NCI-H1436 (cell line): ENCODE measurements at regions not wholly inside any gene's neighbourhood (a gene's known extent, or its start where the extent isn't known, plus 50 kb on each side); places are given as distances from the start of the nearest gene placed in this dataset.

ENCODE experiments used
- DNase-seq: peaks from one replicate; lab custom pipeline; 2025; lab: John Stamatoyannopoulos, UW

- DNase-seq = no peak
These were observed 277.6 kb downstream of the ZEB2 start for GRCh38 chr2:144242311-144242710.

DNA sequence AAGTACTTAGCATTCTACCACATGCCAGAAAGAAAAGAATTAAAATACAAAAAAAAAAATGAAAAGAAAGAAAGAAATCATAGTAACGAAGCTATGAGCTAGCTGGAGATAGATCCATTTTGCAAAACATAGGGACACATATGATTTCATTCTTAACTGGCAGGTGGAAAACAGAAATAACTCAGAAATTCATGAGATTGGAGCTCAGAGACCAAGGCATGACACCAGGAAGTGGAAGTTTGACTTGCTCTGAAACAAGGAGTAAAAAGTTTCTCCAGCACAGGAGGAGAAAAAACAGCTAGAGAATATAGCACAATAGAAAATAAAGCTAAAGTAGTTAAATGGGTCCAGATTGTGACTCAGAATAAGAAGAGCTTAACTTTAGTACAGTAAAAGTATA, 278.1 kb downstream of the ZEB2 start:
- DNase-seq = no peak

- no peak for DNase-seq
These were observed 279.1 kb downstream of the ZEB2 start for GRCh38 chr2:144240656-144241339.

GRCh38 chr2:144239726-144240125, 280.2 kb downstream of the ZEB2 start:
- DNase-seq = no peak

DNA sequence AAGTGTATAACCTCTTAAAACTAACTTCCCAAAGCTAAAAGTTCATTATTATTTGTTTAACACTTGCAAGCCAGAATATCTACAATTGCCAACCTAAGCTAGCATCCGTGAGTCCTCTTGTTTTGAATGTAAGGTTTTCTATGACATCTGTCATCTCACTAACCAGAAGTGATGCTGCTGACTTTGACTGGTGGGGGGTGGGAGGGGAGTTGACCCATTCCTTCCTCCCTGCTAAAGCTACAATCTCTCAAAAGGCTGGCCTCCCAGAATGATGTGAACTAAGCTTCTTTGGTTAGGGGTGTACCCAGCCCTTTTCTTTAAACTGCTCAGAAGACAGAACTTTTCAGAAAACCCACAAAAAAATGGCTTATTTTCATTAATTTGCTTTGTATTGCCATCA, 280.6 kb downstream of the ZEB2 start:
- no peak for DNase-seq

DNA sequence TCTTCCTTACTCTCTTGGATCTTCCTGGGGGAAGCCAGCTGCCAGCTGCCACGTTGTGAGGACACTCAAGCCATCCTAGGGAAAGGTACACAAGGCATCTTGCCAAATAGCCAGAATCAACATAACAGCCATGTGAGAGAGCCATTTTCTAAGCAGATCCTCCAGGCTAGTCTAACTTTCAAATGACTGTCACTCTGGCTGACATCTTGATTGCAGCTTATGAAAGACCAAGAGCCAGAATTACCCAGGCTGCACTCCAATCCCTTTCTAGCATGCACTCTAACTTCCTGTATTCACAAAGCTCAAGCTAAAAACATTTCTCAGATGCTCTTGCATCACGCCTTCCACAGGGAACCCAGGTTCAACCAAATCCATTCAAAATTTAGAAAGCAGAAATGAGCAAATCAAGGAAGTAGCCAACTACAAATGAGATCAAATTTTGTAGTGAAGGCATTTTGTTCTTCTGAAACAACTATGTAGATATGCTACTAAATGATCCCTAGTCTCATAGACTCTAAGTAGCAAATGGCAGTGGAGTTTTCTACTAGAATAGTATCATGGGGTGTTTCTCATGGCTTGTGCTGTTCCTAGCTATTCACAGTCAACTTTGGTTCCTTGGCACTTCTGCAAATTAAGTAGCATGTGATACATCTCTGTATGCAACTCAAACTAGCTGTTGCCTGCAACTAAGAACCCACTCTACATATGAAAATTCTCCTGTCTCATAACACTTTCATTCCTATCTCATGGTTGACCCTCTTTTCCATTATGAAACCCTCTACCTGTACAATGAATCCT, 281.9 kb downstream of the ZEB2 start:
- no peak for DNase-seq

GRCh38 chr2:144237108-144237507, 282.8 kb downstream of the ZEB2 start:
- DNase-seq = no peak

- no peak for DNase-seq
These were observed 284.9 kb downstream of the ZEB2 start for GRCh38 chr2:144235050-144235449.

DNA sequence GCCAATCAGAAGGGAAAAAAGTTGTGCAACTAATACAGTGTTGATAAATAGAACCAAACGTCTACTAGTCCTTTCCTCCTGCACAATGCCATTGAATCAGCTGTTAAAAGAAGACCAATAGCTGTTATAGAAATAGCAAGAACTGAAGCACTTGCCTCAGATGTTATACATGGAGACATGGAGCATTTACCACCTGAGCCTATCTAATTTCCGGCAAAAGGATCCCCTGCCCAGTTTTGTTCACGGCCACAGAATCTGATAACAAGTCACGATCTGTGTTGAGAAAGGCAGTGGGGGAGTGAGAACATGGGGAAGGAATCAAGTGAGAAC, 285.4 kb downstream of the ZEB2 start:
- no peak for DNase-seq

- DNase-seq = no peak
These were observed 286.0 kb downstream of the ZEB2 start for GRCh38 chr2:144233733-144234541.

DNA sequence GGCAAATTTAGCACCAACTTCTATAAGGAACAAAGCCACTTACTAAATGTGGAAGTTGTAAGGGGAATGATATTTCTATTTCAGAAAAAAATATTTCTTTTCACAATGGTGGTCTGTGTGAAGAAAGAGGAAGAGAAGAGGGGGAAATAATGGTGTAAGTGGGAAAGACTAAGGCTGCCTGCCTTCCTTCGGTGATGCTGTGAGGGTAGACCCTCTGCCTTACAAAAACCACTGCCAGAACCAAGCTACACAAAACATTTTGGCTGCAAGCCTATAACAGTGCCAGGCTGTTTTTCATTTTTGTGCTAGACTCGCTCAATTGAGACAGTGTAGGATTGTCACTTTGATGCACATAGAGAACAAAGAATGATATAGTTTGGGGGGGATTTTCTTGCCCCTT, 286.6 kb downstream of the ZEB2 start:
- DNase-seq = no peak

DNA sequence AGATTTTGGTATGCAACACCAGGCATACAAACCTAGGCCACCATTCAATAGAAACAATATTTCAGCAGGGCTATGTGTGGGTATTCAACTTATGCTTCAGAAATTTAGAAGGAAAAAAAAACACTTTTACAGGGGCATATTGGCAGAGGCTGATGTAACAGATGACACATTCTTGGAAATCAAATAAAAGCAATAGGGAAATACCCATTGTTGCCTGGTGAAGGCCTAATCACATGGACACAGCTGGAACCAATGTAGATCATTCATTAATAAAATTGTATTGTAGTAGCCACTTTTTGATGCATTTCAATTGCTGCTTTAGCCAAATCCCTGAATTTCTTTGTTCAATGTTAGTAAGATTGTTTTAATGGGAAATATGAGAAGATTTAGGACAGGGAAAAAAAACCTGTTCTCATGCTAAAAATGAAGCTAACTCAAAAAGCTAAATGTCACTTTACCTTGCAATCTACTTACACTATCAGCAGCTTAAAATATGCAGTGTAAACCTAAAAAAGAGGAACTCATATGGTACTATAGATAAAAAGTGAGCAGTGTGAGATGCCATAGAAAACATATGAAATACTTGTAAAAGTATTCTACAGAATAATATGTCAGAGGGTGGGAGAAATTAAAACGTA, 289.4 kb downstream of the ZEB2 start:
- no peak for DNase-seq

GRCh38 chr2:144230033-144230432, 289.9 kb downstream of the ZEB2 start:
- no peak for DNase-seq

DNA sequence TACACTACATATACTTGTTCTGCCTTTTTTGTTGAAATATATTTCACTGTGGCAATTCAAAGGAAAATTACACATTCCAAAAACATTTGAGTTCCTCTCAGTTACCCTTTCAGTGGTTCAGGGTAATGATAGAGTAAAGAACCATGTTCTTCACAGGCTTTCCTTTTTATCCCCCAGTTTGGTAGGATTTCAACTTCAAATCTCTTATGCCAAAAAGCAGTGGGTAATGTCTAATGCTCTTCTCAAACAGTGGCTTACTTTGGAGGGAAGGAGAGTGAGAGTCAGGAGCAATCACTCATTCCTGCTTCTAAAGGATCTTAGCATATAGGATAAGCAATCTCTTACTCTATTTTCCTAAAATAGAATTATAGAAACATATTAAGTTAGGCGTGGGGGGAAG, 290.6 kb downstream of the ZEB2 start:
- no peak for DNase-seq

DNA sequence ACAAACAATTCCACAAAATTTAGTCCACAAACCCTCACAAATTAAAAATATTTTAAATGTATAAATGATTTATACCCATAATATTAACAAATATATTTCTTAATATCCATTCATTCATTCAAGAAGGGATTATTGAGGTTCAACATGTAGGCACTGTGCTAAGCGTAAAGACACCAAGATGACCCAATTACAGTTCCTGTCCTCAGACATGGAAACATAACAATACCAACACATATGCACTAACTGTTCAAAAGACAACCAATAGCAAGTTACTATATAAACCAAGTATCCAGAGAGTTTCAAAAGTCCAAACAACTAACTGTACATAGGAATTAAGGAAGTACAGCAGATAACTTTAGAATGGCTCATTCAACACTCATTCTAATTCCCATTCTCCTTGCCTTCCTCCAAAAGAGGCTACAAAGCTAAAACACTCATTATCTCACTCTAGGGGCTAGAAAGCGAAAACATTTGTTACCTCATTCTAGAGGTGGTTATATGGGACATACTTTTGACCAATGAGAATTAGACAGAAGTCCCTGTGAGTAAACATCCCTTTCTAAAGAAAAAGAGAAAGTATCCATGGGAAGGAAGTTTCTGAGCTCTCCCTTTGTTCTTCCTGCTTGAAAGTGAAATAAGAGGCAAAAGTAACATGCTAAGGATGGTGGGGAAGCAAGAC, 292.4 kb downstream of the ZEB2 start:
- DNase-seq = no peak

DNA sequence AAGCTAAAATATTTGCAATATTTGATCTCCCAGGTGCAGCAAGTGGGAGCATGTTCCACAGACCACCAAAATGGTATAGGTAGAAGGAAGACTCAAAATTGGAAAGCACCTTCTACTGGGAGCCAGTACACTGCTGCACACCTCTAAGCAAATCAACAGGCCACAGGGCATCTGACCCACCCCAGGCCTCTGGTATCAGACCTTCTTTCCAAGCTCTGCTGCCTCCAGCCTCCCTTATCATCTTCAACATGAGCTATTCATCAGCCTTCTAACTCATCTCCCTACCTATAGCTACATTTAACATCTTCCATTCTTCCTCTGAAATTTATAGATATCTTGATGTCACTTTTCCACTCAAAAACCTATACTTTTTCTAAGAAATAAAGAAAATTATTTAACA, 294.8 kb downstream of the ZEB2 start:
- no peak for DNase-seq

DNA sequence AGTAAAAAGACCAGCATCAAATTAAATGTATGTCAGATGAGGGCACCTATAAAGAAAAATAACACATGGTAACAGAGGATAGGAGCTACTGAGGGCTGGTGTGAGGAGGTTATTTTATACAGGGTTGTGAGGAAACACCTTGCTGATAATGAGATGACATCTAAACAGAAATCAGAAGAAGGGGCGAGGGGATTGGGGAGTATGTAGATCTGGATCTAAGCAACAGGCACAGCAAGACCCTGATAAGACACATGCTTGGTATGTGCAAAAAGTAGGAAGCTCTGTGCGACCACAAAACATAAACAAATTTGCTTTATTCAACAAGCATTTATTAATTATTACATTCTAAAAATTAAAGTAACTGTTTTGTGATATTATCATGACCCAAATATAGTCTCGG, 295.4 kb downstream of the ZEB2 start:
- DNase-seq = no peak

DNA sequence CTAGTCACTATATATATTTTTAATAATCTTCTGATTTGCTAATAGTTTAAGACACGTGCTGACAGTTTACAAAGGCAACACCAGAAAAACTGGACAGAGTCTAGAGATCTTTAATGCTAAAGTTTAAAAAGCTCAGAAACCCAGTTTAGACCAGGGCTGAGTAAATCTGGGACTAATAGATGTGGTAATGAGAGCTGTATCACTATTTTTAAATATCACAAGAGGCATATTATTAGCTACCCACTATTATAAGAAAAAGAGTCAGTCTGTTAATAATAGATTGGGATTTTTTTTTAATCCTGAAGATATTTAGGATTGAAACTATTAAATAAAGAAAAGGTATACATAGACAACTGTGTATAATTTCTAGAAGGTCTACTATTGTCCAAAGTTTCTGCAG, 299.9 kb downstream of the ZEB2 start:
- DNase-seq = no peak

GRCh38 chr2:144217853-144218633, 301.9 kb downstream of the ZEB2 start:
- no peak for DNase-seq

DNA sequence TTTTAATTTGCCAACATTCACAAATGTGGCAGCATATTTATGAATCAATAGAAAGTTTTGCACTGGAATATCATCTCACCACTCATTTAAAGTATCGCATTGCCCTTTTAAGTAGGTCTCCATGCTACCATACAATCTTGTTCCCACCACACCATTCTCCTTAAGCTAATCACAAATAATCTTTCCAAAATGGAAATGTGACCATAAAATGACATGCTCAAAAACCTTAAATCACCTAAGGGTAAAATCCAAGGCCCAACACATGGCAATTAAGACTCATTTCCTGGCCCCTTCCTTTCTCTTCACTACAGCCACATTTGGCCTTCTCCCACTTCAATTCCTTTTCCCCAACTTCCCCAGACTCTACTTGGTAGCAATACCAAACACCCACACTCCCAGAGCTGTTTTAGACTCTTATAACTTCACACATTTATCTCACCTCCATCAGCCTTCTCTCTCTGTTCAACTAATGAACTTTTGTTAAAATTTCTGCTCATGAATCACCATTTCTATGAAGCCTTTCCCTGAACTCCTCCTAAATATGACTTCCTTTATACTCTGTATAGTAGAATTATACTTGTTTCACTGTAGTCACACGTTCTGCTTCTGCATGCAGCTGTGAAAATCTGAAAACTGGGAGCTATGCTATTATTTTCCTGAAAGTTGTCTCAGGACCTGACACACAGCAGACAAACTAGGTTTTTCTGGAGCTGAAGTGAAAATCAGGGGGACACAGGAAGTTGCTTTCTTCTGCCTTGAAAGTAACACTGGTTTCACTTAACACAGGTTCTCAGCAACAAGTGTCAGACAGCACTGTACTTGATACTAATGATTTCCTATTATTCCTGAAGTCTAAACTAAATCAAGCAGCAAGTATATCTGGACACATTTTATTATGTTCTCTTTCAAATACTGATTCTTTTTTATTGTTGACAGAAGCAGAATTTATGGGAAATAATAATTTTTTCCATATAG, 303.9 kb downstream of the ZEB2 start:
- DNase-seq = no peak
